ENCODE measurements at regions not wholly inside any gene's neighbourhood (a gene's known extent, or its start where the extent isn't known, plus 50 kb on each side); places are given as distances from the start of the nearest gene placed in this dataset.

- no peaks in the 10 kb centered on the region for H3K9me3 Mint-ChIP-seq (ENCODE audit: low read depth)
- no peaks in the 10 kb centered on the region for H3K27me3 Mint-ChIP-seq
- CTCF ChIA-PET, result no interaction called here
- no peak for DNase-seq
- H3K4me1 Mint-ChIP-seq, result no peaks in the 10 kb centered on the region
- H3K27ac Mint-ChIP-seq, result no peak overlapping the region
- H3K4me3 Mint-ChIP-seq, result no peak overlapping the region
- ATAC-seq, result no peak
- no peaks in the 10 kb centered on the region for H3K36me3 Mint-ChIP-seq
Measured at GRCh38 chr16:73369851-73370250, 321.9 kb upstream of the ZFHX3 start.

- no peak overlapping the region for H3K4me3 Mint-ChIP-seq
- no peaks in the 10 kb centered on the region for H3K9me3 Mint-ChIP-seq (ENCODE audit: low read depth)
- no peaks in the 10 kb centered on the region for H3K4me1 Mint-ChIP-seq
- DNase-seq, result no peak
- no peaks in the 10 kb centered on the region for H3K36me3 Mint-ChIP-seq
- CTCF ChIA-PET, result no interaction called here
- no peak for ATAC-seq
- H3K27me3 Mint-ChIP-seq, result no peaks in the 10 kb centered on the region
- no peak overlapping the region for H3K27ac Mint-ChIP-seq
Measured at GRCh38 chr16:73368715-73369114, 320.8 kb upstream of the ZFHX3 start.

GRCh38 chr16:73365016-73365551 is 317.2 kb upstream of the ZFHX3 start:
- CTCF ChIA-PET, result no interaction called here
- no peak for ATAC-seq
- H3K4me1 Mint-ChIP-seq, result no peaks in the 10 kb centered on the region
- peaks cover 3% of the 10 kb centered on the region for H3K9me3 Mint-ChIP-seq (ENCODE audit: low read depth)
- H3K4me3 Mint-ChIP-seq, result no peak overlapping the region
- DNase-seq, result no peak
- no peaks in the 10 kb centered on the region for H3K36me3 Mint-ChIP-seq
- no peak overlapping the region for H3K27ac Mint-ChIP-seq
- H3K27me3 Mint-ChIP-seq, result no peaks in the 10 kb centered on the region

GRCh38 chr16:73364413-73364812 is 316.5 kb upstream of the ZFHX3 start:
- H3K4me3 Mint-ChIP-seq, result no peak overlapping the region
- H3K27ac Mint-ChIP-seq, result no peak overlapping the region
- DNase-seq, result no peak
- no peak for ATAC-seq
- H3K4me1 Mint-ChIP-seq, result no peaks in the 10 kb centered on the region
- peaks cover 5% of the 10 kb centered on the region for H3K9me3 Mint-ChIP-seq (ENCODE audit: low read depth)
- H3K36me3 Mint-ChIP-seq, result no peaks in the 10 kb centered on the region
- no peaks in the 10 kb centered on the region for H3K27me3 Mint-ChIP-seq
- CTCF ChIA-PET, result no interaction called here

GRCh38 chr16:73361061-73361460 is 313.1 kb upstream of the ZFHX3 start:
- CTCF ChIA-PET, result no interaction called here
- H3K27ac Mint-ChIP-seq, result no peak overlapping the region
- no peaks in the 10 kb centered on the region for H3K36me3 Mint-ChIP-seq
- no peaks in the 10 kb centered on the region for H3K4me1 Mint-ChIP-seq
- H3K27me3 Mint-ChIP-seq, result no peaks in the 10 kb centered on the region
- no peak for DNase-seq
- H3K4me3 Mint-ChIP-seq, result no peak overlapping the region
- peaks cover 7% of the 10 kb centered on the region for H3K9me3 Mint-ChIP-seq (ENCODE audit: low read depth)
- ATAC-seq, result no peak

- Mint-ChIP-seq H3K4me3 (no peak overlapping the region), H3K27me3 (no peaks in the 10 kb centered on the region), H3K9me3 (ENCODE audit: low read depth) (peaks cover 5% of the 10 kb centered on the region), H3K4me1 (no peaks in the 10 kb centered on the region), H3K27ac (no peak overlapping the region), H3K36me3 (no peaks in the 10 kb centered on the region)
- ATAC-seq (no peak), DNase-seq (no peak)
- CTCF ChIA-PET, result no interaction called here
Measured at GRCh38 chr16:73356401-73357079, 308.6 kb upstream of the ZFHX3 start.

GRCh38 chr16:73355981-73356380 is 308.1 kb upstream of the ZFHX3 start:
- no peak overlapping the region for H3K27ac Mint-ChIP-seq
- H3K27me3 Mint-ChIP-seq, result no peaks in the 10 kb centered on the region
- CTCF ChIA-PET, result no interaction called here
- no peaks in the 10 kb centered on the region for H3K36me3 Mint-ChIP-seq
- H3K4me1 Mint-ChIP-seq, result no peaks in the 10 kb centered on the region
- peaks cover 5% of the 10 kb centered on the region for H3K9me3 Mint-ChIP-seq (ENCODE audit: low read depth)
- DNase-seq (no peak), ATAC-seq (no peak)
- H3K4me3 Mint-ChIP-seq, result no peak overlapping the region

GRCh38 chr16:73354434-73354833 is 306.5 kb upstream of the ZFHX3 start:
- no peak for DNase-seq
- no peaks in the 10 kb centered on the region for H3K36me3 Mint-ChIP-seq
- no peak for ATAC-seq

GRCh38 chr16:73350707-73351452 is 303.0 kb upstream of the ZFHX3 start:
- H3K36me3 Mint-ChIP-seq, result no peaks in the 10 kb centered on the region
- no peak overlapping the region for H3K4me3 Mint-ChIP-seq
- no peak for ATAC-seq
- no peak overlapping the region for H3K27ac Mint-ChIP-seq
- no peaks in the 10 kb centered on the region for H3K27me3 Mint-ChIP-seq
- no peaks in the 10 kb centered on the region for H3K4me1 Mint-ChIP-seq
- CTCF ChIA-PET, result no interaction called here
- no peak for DNase-seq
- H3K9me3 Mint-ChIP-seq (ENCODE audit: low read depth), result no peaks in the 10 kb centered on the region

More at GRCh38 chr16:73354434-73354833, 306.5 kb upstream of the ZFHX3 start:
- Mint-ChIP-seq H3K27ac (no peak overlapping the region), H3K9me3 (ENCODE audit: low read depth) (peaks cover 2% of the 10 kb centered on the region), H3K27me3 (no peaks in the 10 kb centered on the region), H3K4me1 (no peaks in the 10 kb centered on the region), H3K4me3 (no peak overlapping the region)
- CTCF ChIA-PET, result no interaction called here

- no peak overlapping the region for H3K4me3 Mint-ChIP-seq
- no peaks in the 10 kb centered on the region for H3K36me3 Mint-ChIP-seq
- no peak for DNase-seq
- H3K4me1 Mint-ChIP-seq, result no peaks in the 10 kb centered on the region
- no peaks in the 10 kb centered on the region for H3K9me3 Mint-ChIP-seq (ENCODE audit: low read depth)
- CTCF ChIA-PET, result no interaction called here
- no peaks in the 10 kb centered on the region for H3K27me3 Mint-ChIP-seq
- no peak for ATAC-seq
- no peak overlapping the region for H3K27ac Mint-ChIP-seq
Measured at GRCh38 chr16:73347500-73348375, 299.8 kb upstream of the ZFHX3 start.

GRCh38 chr16:73339821-73340220 is 291.9 kb upstream of the ZFHX3 start:
- H3K27me3 Mint-ChIP-seq, result no peaks in the 10 kb centered on the region
- DNase-seq (no peak), ATAC-seq (no peak)
- CTCF ChIA-PET, result no interaction called here
- H3K36me3 Mint-ChIP-seq, result no peaks in the 10 kb centered on the region
- no peaks in the 10 kb centered on the region for H3K9me3 Mint-ChIP-seq (ENCODE audit: low read depth)
- no peaks in the 10 kb centered on the region for H3K4me1 Mint-ChIP-seq
- no peak overlapping the region for H3K27ac Mint-ChIP-seq
- no peak overlapping the region for H3K4me3 Mint-ChIP-seq

GRCh38 chr16:73337373-73338296 is 289.7 kb upstream of the ZFHX3 start:
- CTCF ChIA-PET, result no interaction called here
- no peak overlapping the region for H3K4me3 Mint-ChIP-seq
- H3K9me3 Mint-ChIP-seq (ENCODE audit: low read depth), result no peaks in the 10 kb centered on the region
- no peak overlapping the region for H3K27ac Mint-ChIP-seq
- H3K4me1 Mint-ChIP-seq, result no peaks in the 10 kb centered on the region
- ATAC-seq (no peak), DNase-seq (no peak)
- H3K27me3 Mint-ChIP-seq, result no peaks in the 10 kb centered on the region
- H3K36me3 Mint-ChIP-seq, result no peaks in the 10 kb centered on the region
